ENCODE measurements at regions not wholly inside any gene's neighbourhood (a gene's known extent, or its start where the extent isn't known, plus 50 kb on each side); places are given as distances from the start of the nearest gene placed in this dataset.

GRCh38 chr3:105979961-105980360, 111.1 kb upstream of the CBLB start:
- TF ChIP-seq CTCF (IDR thresholded peaks at IDR 0.05) (no peak), POLR2A (IDR thresholded peaks at IDR 0.05) (no peak)
